PC-9 (cell line): ENCODE measurements at regions not wholly inside any gene's neighbourhood (a gene's known extent, or its start where the extent isn't known, plus 50 kb on each side); places are given as distances from the start of the nearest gene placed in this dataset.

ENCODE experiments used
- BruUV-seq: library from RNA; stranded (reverse); fragments of 400-500 nt; replicated peaks from 2 replicates; lab custom pipeline; 2021; lab: Mats Ljungman, UMichigan
- CTCF ChIA-PET: fragments of 300-600 bp; sonication (Branson Sonifier 250); formaldehyde crosslinking; loops from one replicate; lab custom pipeline; 2022; ENCODE audit warnings: antibody characterized with exemption; lab: Charles Lee
- POLR2A ChIA-PET: fragments of 300-600 bp; sonication (Branson Sonifier 250); formaldehyde crosslinking; loops from one replicate; lab custom pipeline; 2022; ENCODE audit warnings: antibody characterized with exemption; ENCODE audit not compliant: unreplicated experiment; lab: Charles Lee
- DNase-seq, 2 experiments: peaks; one replicate each; pipeline versions ENCODE4 v3.0.0 to v3.0.0-alpha.2; 2015 to 2022; ENCODE audit warnings: mixed read lengths in 1 of 2
- H2AFZ ChIP-seq: fragments of 200-600 bp; sonication (generic); 2 replicates; pipeline ENCODE4 v1.8.1; 2017; ENCODE audit warnings: antibody characterized with exemption
- H3F3A ChIP-seq: fragments of 200-600 bp; sonication (generic); 2 replicates; pipeline ENCODE4 v1.8.1; 2017; ENCODE audit warnings: antibody characterized with exemption, mild to moderate bottlenecking, low read depth; ENCODE audit not compliant: insufficient read depth
- H3K27ac ChIP-seq: fragments of 200-600 bp; sonication (generic); 2 replicates; pipeline ENCODE4 v1.6.1; 2016; ENCODE audit warnings: mixed run types
- H3K27me3 ChIP-seq: fragments of 200-600 bp; sonication (generic); 2 replicates; pipeline ENCODE4 v1.6.1; 2016; ENCODE audit warnings: low read depth, mixed run types; ENCODE audit not compliant: insufficient read depth
- H3K36me3 ChIP-seq: fragments of 200-600 bp; sonication (generic); 2 replicates; pipeline ENCODE4 v1.6.1; 2016; ENCODE audit warnings: low read depth, mixed run types
- H3K4me1 ChIP-seq: fragments of 200-600 bp; sonication (generic); replicated peaks from 2 replicates; pipeline ENCODE4 v1.6.1; 2016; ENCODE audit warnings: mixed run types; ENCODE audit not compliant: insufficient read depth
- H3K4me2 ChIP-seq: fragments of 200-600 bp; sonication (generic); 2 replicates; pipeline ENCODE4 v1.6.1; 2017; ENCODE audit warnings: mixed run types
- H3K4me3 ChIP-seq: fragments of 200-600 bp; sonication (generic); 2 replicates; pipeline ENCODE4 v1.6.1; 2016; ENCODE audit warnings: mixed run types
- H3K79me2 ChIP-seq: fragments of 200-600 bp; sonication (generic); 2 replicates; pipeline ENCODE4 v1.6.1; 2017; ENCODE audit warnings: low read depth, mixed run types
- H3K9me2 ChIP-seq: fragments of 200-600 bp; sonication (generic); 2 replicates; pipeline ENCODE4 v1.8.1; 2017; ENCODE audit warnings: mild to moderate bottlenecking; ENCODE audit not compliant: insufficient read depth
- H3K9me3 ChIP-seq: fragments of 200-600 bp; sonication (generic); 2 replicates; pipeline ENCODE4 v1.8.1; 2016; ENCODE audit warnings: low read depth; ENCODE audit not compliant: insufficient read depth
- H4K20me1 ChIP-seq: fragments of 200-600 bp; sonication (generic); 2 replicates; pipeline ENCODE4 v1.8.1; 2017; ENCODE audit not compliant: insufficient read depth
- CTCF ChIP-seq: fragments of 200-600 bp; sonication (generic); conservative IDR thresholded peaks from 2 replicates; pipeline ENCODE4 v1.6.1; 2017; ENCODE audit warnings: mixed run types, antibody characterized with exemption, mild to moderate bottlenecking, moderate library complexity
- EZH2 ChIP-seq: fragments of 200-600 bp; sonication (generic); IDR thresholded peaks from 2 replicates; pipeline ENCODE4 v1.8.0; 2017; ENCODE audit warnings: antibody characterized with exemption, low read depth
- intact Hi-C: fragments of 100-400 bp; cut with micrococcal nuclease; formaldehyde crosslinking; loops from one replicate; pipeline ENCODE4 v1.10.0; 2022; ENCODE audit not compliant: unreplicated experiment

DNA sequence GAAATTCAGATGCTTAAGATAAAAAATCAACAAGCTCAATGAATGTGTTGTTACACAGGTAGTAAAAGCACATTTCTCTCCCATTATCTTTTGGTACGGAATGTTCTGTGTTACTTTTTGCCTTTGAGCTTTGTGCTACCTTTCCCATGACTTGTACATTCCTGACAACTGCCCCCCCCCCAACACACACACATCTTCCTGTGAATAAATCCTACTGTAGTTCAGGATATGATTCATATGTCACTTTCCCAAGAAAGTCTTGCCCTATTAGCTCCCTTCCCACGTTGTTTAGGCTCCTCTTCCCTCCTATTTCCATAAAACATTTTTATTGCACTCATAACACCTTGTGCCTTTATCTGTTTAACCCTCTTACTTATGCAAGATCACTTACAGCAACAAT, 442.6 kb upstream of the LRATD1 start:
- Histone ChIP-seq H3K9me2 (no peaks in the 10 kb centered on the region), H3K27ac (no peak overlapping the region), H3F3A (no peaks in the 10 kb centered on the region), H3K79me2 (no peaks in the 10 kb centered on the region), H3K4me2 (no peak overlapping the region), H3K36me3 (no peaks in the 10 kb centered on the region), H3K4me1 (no peaks in the 10 kb centered on the region), H3K9me3 (no peaks in the 10 kb centered on the region), H2AFZ (no peak overlapping the region), H4K20me1 (no peaks in the 10 kb centered on the region), H3K27me3 (no peaks in the 10 kb centered on the region), H3K4me3 (no peak overlapping the region)
- BruUV-seq, result no TSS peak
- POLR2A ChIA-PET, result no interaction called here
- DNase-seq, result no peak
- TF ChIP-seq CTCF, result no peak
- TF ChIP-seq EZH2, result no peak
- intact Hi-C loops, result no loop called here
- CTCF ChIA-PET, result no interaction called here

DNA sequence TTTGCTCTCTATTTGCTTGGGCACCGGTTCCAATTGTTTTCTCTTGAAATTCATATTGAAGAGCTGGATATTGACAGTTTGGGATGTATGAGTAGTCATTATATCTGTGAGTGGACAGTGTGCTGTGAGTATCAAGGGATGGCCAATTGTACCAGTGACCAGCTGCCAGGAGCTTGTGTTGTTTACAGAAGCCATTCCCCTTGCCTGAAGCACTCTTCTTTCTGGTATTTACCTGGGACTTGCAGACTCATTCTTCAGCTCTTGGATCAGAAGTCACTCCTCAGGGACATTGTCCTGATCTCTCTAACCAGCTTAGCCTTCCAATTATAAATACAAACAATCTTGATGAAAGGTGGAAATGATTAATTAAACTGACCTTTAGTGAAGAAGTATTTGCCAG, 438.3 kb upstream of the LRATD1 start:
- no peak overlapping the region for H3K4me3 ChIP-seq
- no peaks in the 10 kb centered on the region for H3K27me3 ChIP-seq
- H3K9me2 ChIP-seq, result no peaks in the 10 kb centered on the region
- H3K36me3 ChIP-seq, result no peaks in the 10 kb centered on the region
- intact Hi-C loops, result no loop called here
- H3F3A ChIP-seq, result no peaks in the 10 kb centered on the region
- no peaks in the 10 kb centered on the region for H3K4me1 ChIP-seq
- no peak overlapping the region for H3K4me2 ChIP-seq
- no peak for TF ChIP-seq EZH2
- no peak for TF ChIP-seq CTCF
- POLR2A ChIA-PET, result no interaction called here
- no peak overlapping the region for H2AFZ ChIP-seq
- CTCF ChIA-PET, result no interaction called here
- no TSS peak for BruUV-seq
- H3K27ac ChIP-seq, result no peak overlapping the region
- no peak for DNase-seq
- H4K20me1 ChIP-seq, result no peaks in the 10 kb centered on the region
- H3K79me2 ChIP-seq, result no peaks in the 10 kb centered on the region
- H3K9me3 ChIP-seq, result no peaks in the 10 kb centered on the region

- CTCF ChIA-PET, result no interaction called here
- no peaks in the 10 kb centered on the region for H3K9me3 ChIP-seq
- TF ChIP-seq EZH2 (no peak), CTCF (no peak)
- no peaks in the 10 kb centered on the region for H3K9me2 ChIP-seq
- H3F3A ChIP-seq, result no peaks in the 10 kb centered on the region
- POLR2A ChIA-PET, result no interaction called here
- no peaks in the 10 kb centered on the region for H3K4me1 ChIP-seq
- H3K27me3 ChIP-seq, result no peaks in the 10 kb centered on the region
- H3K36me3 ChIP-seq, result no peaks in the 10 kb centered on the region
- no TSS peak for BruUV-seq
- no peaks in the 10 kb centered on the region for H4K20me1 ChIP-seq
- intact Hi-C loops, result no loop called here
- H3K79me2 ChIP-seq, result no peaks in the 10 kb centered on the region
- DNase-seq, result no peak
- no peak overlapping the region for H2AFZ ChIP-seq
- H3K4me3 ChIP-seq, result no peak overlapping the region
- no peak overlapping the region for H3K4me2 ChIP-seq
- no peak overlapping the region for H3K27ac ChIP-seq
These were observed 435.2 kb upstream of the LRATD1 start for GRCh38 chr2:14197293-14197692.
